ENCODE measurements at regions not wholly inside any gene's neighbourhood (a gene's known extent, or its start where the extent isn't known, plus 50 kb on each side); places are given as distances from the start of the nearest gene placed in this dataset.
"Not testable (repeated sequence)": the region's sequence is repeated elsewhere in the genome, so short reads cannot be mapped to it uniquely, and the experiment has no call there.

DNA sequence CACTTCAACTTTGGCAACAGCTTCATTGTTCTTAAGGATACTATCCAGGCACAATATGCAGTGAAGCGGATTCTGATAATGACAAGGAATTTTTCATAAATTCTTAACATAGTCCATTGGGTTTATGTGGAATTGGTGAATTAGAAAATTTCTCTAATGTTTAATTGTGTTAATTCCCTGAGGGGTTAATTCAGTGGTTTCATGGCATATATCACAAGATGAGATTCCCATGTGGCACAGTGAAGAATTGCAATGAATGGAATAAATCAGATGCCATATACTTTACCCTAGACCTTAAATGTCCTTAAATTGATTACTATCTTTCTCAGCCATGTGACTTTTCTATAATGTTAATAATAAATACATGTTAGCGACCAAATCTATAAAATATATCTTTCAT is 1244.1 kb downstream of the ROBO2 start:
- H3K9me3 Mint-ChIP-seq, result peaks cover 32% of the 10 kb centered on the region
- H3K27ac Mint-ChIP-seq, result no peak overlapping the region
- H3K36me3 Mint-ChIP-seq (ENCODE audit: low read depth), result no peaks in the 10 kb centered on the region
- no peak for DNase-seq (ENCODE audit: low spot score)
- no peak overlapping the region for H3K4me3 Mint-ChIP-seq
- H3K4me1 Mint-ChIP-seq (ENCODE audit: low read depth), result no peaks in the 10 kb centered on the region
- no peaks in the 10 kb centered on the region for H3K27me3 Mint-ChIP-seq (ENCODE audit: low read depth)

DNA sequence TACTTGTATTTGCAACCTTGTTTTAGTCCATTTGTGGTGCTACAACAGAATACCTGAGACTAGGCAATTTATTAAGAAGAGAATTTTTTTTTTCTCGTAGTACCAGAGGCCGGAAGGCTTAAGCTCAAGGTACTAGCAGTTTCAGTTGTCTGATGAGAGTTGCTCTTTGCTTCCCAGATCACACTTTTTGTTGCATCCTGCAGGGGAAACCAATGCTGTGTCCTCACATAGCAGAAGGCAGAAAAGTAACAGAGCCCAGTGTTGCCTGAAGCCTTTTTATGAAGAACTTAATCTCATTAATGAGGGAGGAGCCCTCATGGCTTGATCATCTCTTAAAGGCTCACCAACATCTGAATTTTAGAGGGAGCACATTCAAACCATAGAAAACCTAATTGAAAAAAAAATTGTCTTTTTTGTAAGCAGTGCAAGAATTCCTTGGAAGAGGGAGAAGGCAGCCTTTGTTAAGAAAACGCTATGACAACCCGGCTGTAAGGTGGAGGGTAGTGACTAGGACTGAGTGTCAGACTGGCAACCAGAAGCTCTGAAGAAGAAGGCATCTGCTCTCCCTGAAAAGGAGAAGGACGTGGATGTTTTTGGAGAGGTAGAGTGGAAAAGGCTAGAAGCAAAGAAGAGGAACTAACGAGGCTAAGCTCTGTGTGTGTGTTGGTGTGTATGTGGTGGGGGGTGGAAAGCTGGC is 1245.3 kb downstream of the ROBO2 start:
- no peak overlapping the region for H3K4me3 Mint-ChIP-seq
- DNase-seq (ENCODE audit: low spot score), result no peak
- H3K9me3 Mint-ChIP-seq, result peaks cover 25% of the 10 kb centered on the region
- H3K27me3 Mint-ChIP-seq (ENCODE audit: low read depth), result no peaks in the 10 kb centered on the region
- no peak overlapping the region for H3K27ac Mint-ChIP-seq
- no peaks in the 10 kb centered on the region for H3K4me1 Mint-ChIP-seq (ENCODE audit: low read depth)
- no peaks in the 10 kb centered on the region for H3K36me3 Mint-ChIP-seq (ENCODE audit: low read depth)

DNA sequence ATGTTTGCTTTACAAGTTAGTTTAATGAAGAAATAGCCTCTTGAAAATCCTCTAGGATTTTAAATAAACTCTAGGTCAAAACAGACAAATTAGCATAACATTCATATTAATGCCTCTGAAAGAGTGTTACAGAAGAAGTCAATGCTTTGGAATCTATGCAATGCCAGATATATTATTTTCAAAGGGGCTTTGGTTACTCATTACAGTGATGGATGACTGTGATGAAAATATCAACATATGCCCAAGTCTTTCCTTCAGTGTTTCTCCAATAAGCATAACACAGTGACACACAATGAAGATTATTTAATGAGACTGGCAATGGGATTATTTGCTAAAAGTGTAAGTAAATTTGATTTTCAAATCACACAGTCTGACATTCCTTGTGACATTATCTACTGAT is 1247.2 kb downstream of the ROBO2 start:
- no peak overlapping the region for H3K27ac Mint-ChIP-seq
- H3K4me3 Mint-ChIP-seq, result no peak overlapping the region
- DNase-seq (ENCODE audit: low spot score), result no peak
- no peaks in the 10 kb centered on the region for H3K36me3 Mint-ChIP-seq (ENCODE audit: low read depth)
- no peaks in the 10 kb centered on the region for H3K27me3 Mint-ChIP-seq (ENCODE audit: low read depth)
- peaks cover 18% of the 10 kb centered on the region for H3K9me3 Mint-ChIP-seq
- no peaks in the 10 kb centered on the region for H3K4me1 Mint-ChIP-seq (ENCODE audit: low read depth)

DNA sequence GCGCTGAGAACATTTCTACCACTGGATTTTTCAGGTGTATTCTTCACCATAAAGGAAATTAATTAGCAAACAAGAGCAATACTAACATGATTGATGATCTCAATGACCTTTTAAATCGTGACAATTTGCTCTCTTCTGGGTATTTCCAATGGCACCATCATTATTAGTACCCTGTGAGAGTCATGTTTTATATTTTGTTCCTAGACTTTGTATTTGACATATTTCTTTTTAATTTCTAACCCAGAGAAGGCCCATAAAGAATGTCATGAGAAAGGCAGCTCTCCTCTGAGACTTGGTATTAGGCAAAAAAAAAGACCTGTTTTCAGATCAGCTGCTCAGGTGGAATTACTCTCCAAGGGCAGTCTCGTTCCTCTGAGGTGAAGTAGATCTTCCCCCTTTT is 1253.4 kb downstream of the ROBO2 start:
- no peaks in the 10 kb centered on the region for H3K4me1 Mint-ChIP-seq (ENCODE audit: low read depth)
- no peaks in the 10 kb centered on the region for H3K27me3 Mint-ChIP-seq (ENCODE audit: low read depth)
- H3K9me3 Mint-ChIP-seq, result peaks cover 29% of the 10 kb centered on the region
- H3K4me3 Mint-ChIP-seq, result no peak overlapping the region
- DNase-seq (ENCODE audit: low spot score), result no peak
- H3K27ac Mint-ChIP-seq, result no peak overlapping the region
- no peaks in the 10 kb centered on the region for H3K36me3 Mint-ChIP-seq (ENCODE audit: low read depth)

DNA sequence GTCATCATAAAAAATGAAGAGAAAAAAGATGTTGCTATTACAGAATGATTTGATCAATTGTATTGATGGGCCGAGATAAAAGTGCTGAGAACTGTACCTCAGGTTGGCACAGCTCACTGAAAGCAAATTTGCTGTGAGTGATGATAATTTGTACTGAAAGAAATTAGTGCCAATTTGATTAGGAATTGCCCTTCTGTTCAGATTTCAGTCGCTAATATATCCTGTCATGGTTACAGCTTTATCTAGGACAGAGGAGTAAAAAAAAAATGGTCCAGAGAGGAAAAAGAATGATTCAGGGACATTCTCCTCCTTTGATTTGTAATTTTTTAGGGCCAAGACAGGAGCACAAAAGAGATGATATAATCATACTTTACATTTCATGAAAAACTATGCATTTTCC is 1264.2 kb downstream of the ROBO2 start:
- Mint-ChIP-seq H3K4me1 (ENCODE audit: low read depth) (no peaks in the 10 kb centered on the region), H3K36me3 (ENCODE audit: low read depth) (no peaks in the 10 kb centered on the region), H3K27ac (no peak overlapping the region), H3K4me3 (no peak overlapping the region), H3K9me3 (peaks cover 13% of the 10 kb centered on the region), H3K27me3 (ENCODE audit: low read depth) (no peaks in the 10 kb centered on the region)
- no peak for DNase-seq (ENCODE audit: low spot score)

DNA sequence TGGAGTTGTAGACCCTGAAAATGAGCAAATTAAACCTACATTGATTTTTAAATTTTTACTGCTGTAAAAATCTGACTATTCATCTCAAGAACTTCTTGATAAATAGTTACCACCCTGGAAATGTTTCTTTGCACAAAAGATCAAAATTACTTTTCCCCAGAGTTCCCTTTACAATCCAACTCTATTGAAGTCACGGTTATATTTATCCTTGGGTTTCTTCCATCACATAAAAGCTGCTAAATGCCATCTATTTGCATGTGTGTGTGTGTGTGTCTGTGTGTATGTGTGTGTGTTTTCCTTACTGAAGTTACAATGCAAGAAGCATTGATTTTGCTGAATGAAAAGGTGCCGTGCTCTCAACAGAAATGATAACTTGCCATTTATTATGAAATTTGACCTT is 1273.0 kb downstream of the ROBO2 start:
- no peaks in the 10 kb centered on the region for H3K27me3 Mint-ChIP-seq (ENCODE audit: low read depth)

DNA sequence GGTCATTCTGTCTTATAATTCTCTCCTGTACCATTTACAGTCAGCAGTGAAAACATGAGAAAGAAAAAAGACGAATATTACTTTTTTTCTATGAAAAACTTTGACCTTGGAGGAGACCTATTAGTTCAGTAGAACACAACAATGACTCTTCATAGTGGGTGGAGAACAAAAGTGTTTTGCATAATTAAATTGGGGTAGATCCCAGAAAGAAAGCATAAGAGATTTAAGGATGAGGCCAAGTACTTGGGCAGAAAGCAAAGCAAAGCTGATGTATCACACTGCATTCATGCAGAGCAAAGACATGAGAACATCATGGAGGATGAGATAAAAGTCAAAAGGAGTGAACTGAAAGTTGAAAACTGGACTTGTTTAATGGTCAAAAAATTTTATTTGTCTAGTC is 1273.4 kb downstream of the ROBO2 start:
- peaks cover 23% of the 10 kb centered on the region for H3K9me3 Mint-ChIP-seq
- no peak overlapping the region for H3K27ac Mint-ChIP-seq
- no peak overlapping the region for H3K4me3 Mint-ChIP-seq
- no peaks in the 10 kb centered on the region for H3K4me1 Mint-ChIP-seq (ENCODE audit: low read depth)
- H3K36me3 Mint-ChIP-seq (ENCODE audit: low read depth), result no peaks in the 10 kb centered on the region
- H3K27me3 Mint-ChIP-seq (ENCODE audit: low read depth), result no peaks in the 10 kb centered on the region
- DNase-seq (ENCODE audit: low spot score), result no peak

More for the DNA sequence above, 1273.0 kb downstream of the ROBO2 start:
- Mint-ChIP-seq H3K36me3 (ENCODE audit: low read depth) (no peaks in the 10 kb centered on the region), H3K27ac (no peak overlapping the region), H3K9me3 (peaks cover 23% of the 10 kb centered on the region), H3K4me1 (ENCODE audit: low read depth) (no peaks in the 10 kb centered on the region), H3K4me3 (no peak overlapping the region)
- DNase-seq (ENCODE audit: low spot score), result no peak

DNA sequence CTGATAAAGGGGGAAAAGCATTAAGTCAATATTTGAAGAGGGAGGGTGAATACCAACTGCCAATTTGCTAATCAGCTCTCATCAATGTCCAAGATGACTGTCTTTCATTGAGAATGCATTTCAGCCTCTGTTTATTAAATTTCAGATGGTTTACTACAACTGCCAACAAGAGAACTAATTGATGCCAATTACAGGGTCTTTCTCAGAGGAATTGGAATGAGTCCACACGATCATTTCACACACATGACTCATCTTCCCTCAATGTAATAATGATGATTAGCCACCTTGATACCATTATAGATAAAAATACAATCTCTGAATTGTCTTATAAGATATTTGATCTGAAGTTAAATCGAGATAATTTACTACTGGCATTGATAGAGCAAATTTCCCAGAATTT is 1274.4 kb downstream of the ROBO2 start:
- H3K27me3 Mint-ChIP-seq (ENCODE audit: low read depth), result no peaks in the 10 kb centered on the region
- H3K4me1 Mint-ChIP-seq (ENCODE audit: low read depth), result no peaks in the 10 kb centered on the region
- no peak overlapping the region for H3K4me3 Mint-ChIP-seq
- H3K27ac Mint-ChIP-seq, result no peak overlapping the region
- H3K36me3 Mint-ChIP-seq (ENCODE audit: low read depth), result no peaks in the 10 kb centered on the region
- peaks cover 23% of the 10 kb centered on the region for H3K9me3 Mint-ChIP-seq
- DNase-seq (ENCODE audit: low spot score), result no peak

DNA sequence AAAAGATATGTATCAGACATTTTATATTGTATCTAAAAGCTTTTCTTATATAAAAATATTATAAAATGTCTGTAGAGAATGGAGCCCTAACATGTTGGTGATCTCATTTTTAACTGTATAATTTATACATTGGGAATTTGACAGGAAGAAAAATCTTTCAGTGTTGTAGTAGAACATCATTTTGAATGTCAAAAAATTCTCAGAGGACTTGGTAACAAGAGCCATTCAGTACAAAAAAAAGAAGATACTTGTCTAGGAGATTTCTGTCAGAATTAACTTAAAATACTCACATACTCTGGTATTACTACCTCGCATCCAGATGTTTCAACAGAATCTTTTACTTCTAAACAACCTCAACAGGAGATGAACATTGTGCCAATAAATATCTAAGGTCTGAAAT is 1277.9 kb downstream of the ROBO2 start:
- no peak for DNase-seq (ENCODE audit: low spot score)
- Mint-ChIP-seq H3K4me1 (ENCODE audit: low read depth) (no peaks in the 10 kb centered on the region), H3K4me3 (no peak overlapping the region), H3K27me3 (ENCODE audit: low read depth) (no peaks in the 10 kb centered on the region), H3K36me3 (ENCODE audit: low read depth) (no peaks in the 10 kb centered on the region), H3K9me3 (peaks cover 6% of the 10 kb centered on the region), H3K27ac (no peak overlapping the region)

DNA sequence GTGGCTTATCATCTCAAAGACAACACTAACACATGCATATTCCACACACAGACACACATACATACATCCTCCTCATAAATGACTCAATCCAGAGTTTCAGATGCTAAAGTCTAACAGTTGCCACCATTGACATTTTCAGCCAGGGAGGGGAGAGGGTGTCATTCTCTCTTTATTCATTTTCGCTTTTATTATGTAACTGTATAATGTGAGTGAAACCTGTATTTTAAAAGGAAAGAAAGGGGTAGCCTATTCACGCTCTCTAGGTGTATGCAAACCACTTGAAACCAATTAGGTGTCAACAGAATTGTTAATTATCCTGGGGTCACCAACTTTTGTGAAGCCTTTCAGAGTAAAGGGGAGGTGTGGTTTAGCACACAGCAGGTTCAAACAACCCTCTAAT is 1282.9 kb downstream of the ROBO2 start:
- H3K36me3 Mint-ChIP-seq (ENCODE audit: low read depth), result no peaks in the 10 kb centered on the region
- H3K4me1 Mint-ChIP-seq (ENCODE audit: low read depth), result no peaks in the 10 kb centered on the region
- H3K27ac Mint-ChIP-seq, result no peak overlapping the region

DNA sequence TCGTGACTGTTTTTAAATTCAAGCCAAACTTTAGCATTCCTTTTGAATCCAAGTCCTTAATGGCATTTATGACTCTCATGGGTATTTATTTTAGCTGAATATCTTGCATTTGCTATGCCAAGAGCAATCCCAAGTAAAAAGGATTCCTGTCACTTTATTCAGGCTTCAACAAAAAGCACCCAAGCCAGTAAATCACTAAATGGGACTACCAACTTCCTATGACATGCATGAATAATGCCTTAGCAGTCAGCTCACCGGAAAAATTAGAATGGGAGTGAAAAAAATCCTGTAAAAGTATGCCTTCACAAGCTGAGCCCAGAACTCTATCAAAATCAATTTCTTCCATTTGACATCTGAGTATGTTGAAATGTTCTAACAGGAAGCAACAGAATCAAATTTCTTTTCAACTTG is 1297.9 kb downstream of the ROBO2 start:
- H3K9me3 Mint-ChIP-seq, result peaks cover 13% of the 10 kb centered on the region
- no peaks in the 10 kb centered on the region for H3K4me1 Mint-ChIP-seq (ENCODE audit: low read depth)
- no peaks in the 10 kb centered on the region for H3K27me3 Mint-ChIP-seq (ENCODE audit: low read depth)
- no peaks in the 10 kb centered on the region for H3K36me3 Mint-ChIP-seq (ENCODE audit: low read depth)
- DNase-seq (ENCODE audit: low spot score), result no peak
- no peak overlapping the region for H3K4me3 Mint-ChIP-seq
- H3K27ac Mint-ChIP-seq, result no peak overlapping the region

More for the DNA sequence above, 1282.9 kb downstream of the ROBO2 start:
- Mint-ChIP-seq H3K4me3 (no peak overlapping the region), H3K9me3 (peaks cover 19% of the 10 kb centered on the region), H3K27me3 (ENCODE audit: low read depth) (no peaks in the 10 kb centered on the region)
- no peak for DNase-seq (ENCODE audit: low spot score)

DNA sequence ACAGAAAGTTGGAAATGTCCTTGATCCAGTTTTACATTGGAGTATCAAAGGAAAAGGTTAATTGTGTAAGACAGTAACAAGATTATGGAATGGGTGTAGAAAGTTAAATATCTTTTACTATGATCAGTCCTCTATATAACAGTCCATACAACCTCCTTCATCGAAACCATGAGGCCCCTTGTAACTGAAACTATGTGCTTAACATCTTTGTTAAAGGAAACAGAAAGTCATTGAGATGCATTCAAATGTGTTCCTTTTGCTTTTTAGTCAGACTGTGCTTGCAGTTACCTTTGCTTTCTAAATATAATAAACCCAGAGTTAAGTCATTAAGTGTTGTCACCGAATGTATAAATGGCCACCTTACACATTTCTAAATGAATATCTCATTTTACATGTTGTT is 1298.5 kb downstream of the ROBO2 start:
- no peak overlapping the region for H3K27ac Mint-ChIP-seq
- H3K9me3 Mint-ChIP-seq, result peaks cover 13% of the 10 kb centered on the region
- H3K36me3 Mint-ChIP-seq (ENCODE audit: low read depth), result no peaks in the 10 kb centered on the region
- no peaks in the 10 kb centered on the region for H3K27me3 Mint-ChIP-seq (ENCODE audit: low read depth)
- no peak for DNase-seq (ENCODE audit: low spot score)
- H3K4me3 Mint-ChIP-seq, result no peak overlapping the region
- H3K4me1 Mint-ChIP-seq (ENCODE audit: low read depth), result no peaks in the 10 kb centered on the region

DNA sequence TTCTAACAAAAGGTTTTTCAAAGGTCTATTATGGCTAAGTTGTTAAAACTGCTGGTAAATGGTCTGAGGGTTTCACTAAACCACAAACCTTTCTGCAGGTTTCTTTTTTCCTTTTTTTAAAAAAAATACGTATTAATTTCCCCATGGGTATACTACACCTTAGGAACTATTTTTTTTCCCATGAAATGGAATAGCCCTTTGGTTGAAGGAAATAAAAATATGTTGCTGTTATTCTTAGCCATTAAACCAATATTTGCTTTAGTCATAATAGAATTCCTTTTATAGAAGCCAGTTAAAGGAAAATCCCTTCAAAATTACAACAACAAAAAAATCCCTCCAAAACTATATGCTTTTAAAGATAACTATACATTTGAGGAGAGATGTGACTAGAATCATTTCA is 1303.3 kb downstream of the ROBO2 start:
- Mint-ChIP-seq H3K27me3 (ENCODE audit: low read depth) (no peaks in the 10 kb centered on the region), H3K9me3 (peaks cover 25% of the 10 kb centered on the region), H3K27ac (no peak overlapping the region), H3K4me1 (ENCODE audit: low read depth) (no peaks in the 10 kb centered on the region), H3K36me3 (ENCODE audit: low read depth) (no peaks in the 10 kb centered on the region), H3K4me3 (no peak overlapping the region)
- DNase-seq (ENCODE audit: low spot score), result no peak

DNA sequence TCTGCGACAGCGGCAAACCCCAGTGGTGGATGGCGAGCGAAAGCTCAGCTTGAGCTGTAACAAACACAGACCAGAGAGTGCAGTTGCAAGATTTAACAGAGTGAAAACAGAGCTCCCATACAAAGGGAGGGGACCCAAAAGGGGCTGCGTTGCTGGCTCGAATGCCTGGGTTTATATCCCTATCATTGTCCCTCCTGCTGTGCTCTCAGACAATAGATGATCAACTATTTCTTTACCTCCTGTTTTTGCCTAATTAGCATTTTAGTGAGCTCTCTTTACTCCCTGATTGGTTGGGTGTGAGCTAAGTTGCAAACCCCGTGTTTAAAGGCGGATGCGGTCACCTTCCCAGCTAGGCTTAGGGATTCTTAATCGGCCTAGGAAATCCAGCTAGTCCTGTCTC is 1304.4 kb downstream of the ROBO2 start:
- not testable (repeated sequence) for H3K27me3 Mint-ChIP-seq (ENCODE audit: low read depth); H3K4me1 Mint-ChIP-seq (ENCODE audit: low read depth); DNase-seq (ENCODE audit: low spot score); H3K36me3 Mint-ChIP-seq (ENCODE audit: low read depth); H3K27ac Mint-ChIP-seq; H3K4me3 Mint-ChIP-seq
- peaks cover 25% of the 10 kb centered on the region for H3K9me3 Mint-ChIP-seq

DNA sequence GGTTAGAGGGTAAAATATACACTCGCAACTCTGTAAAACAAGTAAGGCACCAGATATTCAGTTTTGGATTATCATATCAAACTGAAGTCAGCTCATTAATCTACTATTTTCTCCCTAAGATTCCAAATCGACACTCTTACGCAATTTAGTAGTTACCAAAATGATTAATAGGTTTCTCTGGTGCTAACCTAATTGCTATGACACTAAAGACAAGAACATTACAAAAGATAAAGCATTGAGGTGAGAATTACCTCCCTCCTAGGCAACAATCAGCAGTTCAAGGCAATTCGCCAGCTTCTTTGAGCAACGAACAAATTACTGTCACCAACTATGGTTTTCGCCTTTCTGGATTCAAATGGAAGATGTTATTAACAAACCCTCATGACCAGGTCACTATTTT is 1305.0 kb downstream of the ROBO2 start:
- H3K36me3 Mint-ChIP-seq (ENCODE audit: low read depth), result no peaks in the 10 kb centered on the region
- no peak for DNase-seq (ENCODE audit: low spot score)
- no peak overlapping the region for H3K4me3 Mint-ChIP-seq
- no peaks in the 10 kb centered on the region for H3K4me1 Mint-ChIP-seq (ENCODE audit: low read depth)
- peaks cover 29% of the 10 kb centered on the region for H3K9me3 Mint-ChIP-seq
- H3K27me3 Mint-ChIP-seq (ENCODE audit: low read depth), result no peaks in the 10 kb centered on the region
- H3K27ac Mint-ChIP-seq, result no peak overlapping the region
